ENCODE measurements at regions not wholly inside any gene's neighbourhood (a gene's known extent, or its start where the extent isn't known, plus 50 kb on each side); places are given as distances from the start of the nearest gene placed in this dataset.

GRCh38 chrX:25175171-25175570 is 159.4 kb upstream of the ARX start:
- TF ChIP-seq CTCF (IDR thresholded peaks at IDR 0.05) (no peak), POLR2A (IDR thresholded peaks at IDR 0.05) (no peak)
